ENCODE measurements at regions not wholly inside any gene's neighbourhood (a gene's known extent, or its start where the extent isn't known, plus 50 kb on each side); places are given as distances from the start of the nearest gene placed in this dataset.

GRCh38 chr1:14380408-14380807, 218.1 kb upstream of the KAZN start:
- H3K4me3 Mint-ChIP-seq: no peak overlapping the region
- Histone ChIP-seq H3K4me1 (ENCODE audit: control insufficient read depth, insufficient read depth, low read length) (no peaks in the 10 kb centered on the region), H3K9me3 (ENCODE audit: control insufficient read depth, insufficient read depth, low read length) (peaks cover 9% of the 10 kb centered on the region), H3K27me3 (ENCODE audit: control insufficient read depth, insufficient read depth, low read length) (no peaks in the 10 kb centered on the region), H3K36me3 (ENCODE audit: control insufficient read depth, insufficient read depth, low read length) (no peaks in the 10 kb centered on the region), H3K27ac (ENCODE audit: low read length) (no peak overlapping the region), H3K4me3 (ENCODE audit: low read length) (no peak overlapping the region)
- peaks cover 11% of the 10 kb centered on the region for H3K36me3 Mint-ChIP-seq
- DNase-seq (no peak), ATAC-seq (no peak)
- TF ChIP-seq CTCF (IDR thresholded peaks at IDR 0.05): no peak
- no peak overlapping the region for H3K27ac Mint-ChIP-seq
- H3K4me1 Mint-ChIP-seq: no peaks in the 10 kb centered on the region
- no peaks in the 10 kb centered on the region for H3K27me3 Mint-ChIP-seq (ENCODE audit: low read depth in 2 of 2)
- intact Hi-C loops (cut with micrococcal nuclease): no loop called here
- WGBS (ENCODE audit: insufficient coverage): no CpG with 5 or more reads among the region's 1 CpG
- H3K9me3 Mint-ChIP-seq: peaks cover 9 to 10% of the 10 kb centered on the region in 2 donors

GRCh38 chr1:14390816-14391215, 207.7 kb upstream of the KAZN start:
- intact Hi-C loops (cut with micrococcal nuclease): no loop called here
- Mint-ChIP-seq H3K27ac (no peak overlapping the region), H3K4me3 (no peak overlapping the region), H3K36me3 (no peaks in the 10 kb centered on the region), H3K9me3 (peaks cover 0 to 3% of the 10 kb centered on the region in 2 donors), H3K4me1 (no peaks in the 10 kb centered on the region), H3K27me3 (ENCODE audit: low read depth in 2 of 2) (peaks cover 12 to 27% of the 10 kb centered on the region in 2 donors)
- Histone ChIP-seq H3K27me3 (ENCODE audit: control insufficient read depth, insufficient read depth, low read length) (no peaks in the 10 kb centered on the region), H3K36me3 (ENCODE audit: control insufficient read depth, insufficient read depth, low read length) (no peaks in the 10 kb centered on the region), H3K4me3 (ENCODE audit: low read length) (no peak overlapping the region), H3K9me3 (ENCODE audit: control insufficient read depth, insufficient read depth, low read length) (no peaks in the 10 kb centered on the region), H3K27ac (ENCODE audit: low read length) (no peak overlapping the region), H3K4me1 (ENCODE audit: control insufficient read depth, insufficient read depth, low read length) (no peaks in the 10 kb centered on the region)
- no peak for ATAC-seq
- no peak for DNase-seq
- WGBS (ENCODE audit: insufficient coverage): 4% methylated on average over 1 of the region's 1 CpG
- no peak for TF ChIP-seq CTCF (IDR thresholded peaks at IDR 0.05)

- Mint-ChIP-seq H3K27me3 (ENCODE audit: low read depth in 2 of 2) (peaks cover 9 to 27% of the 10 kb centered on the region in 2 donors), H3K36me3 (no peaks in the 10 kb centered on the region), H3K9me3 (no peaks in the 10 kb centered on the region), H3K4me1 (no peaks in the 10 kb centered on the region), H3K27ac (no peak overlapping the region), H3K4me3 (no peak overlapping the region)
- Histone ChIP-seq H3K36me3 (ENCODE audit: control insufficient read depth, insufficient read depth, low read length) (no peaks in the 10 kb centered on the region), H3K27me3 (ENCODE audit: control insufficient read depth, insufficient read depth, low read length) (no peaks in the 10 kb centered on the region), H3K27ac (ENCODE audit: low read length) (no peak overlapping the region), H3K4me3 (ENCODE audit: low read length) (no peak overlapping the region), H3K9me3 (ENCODE audit: control insufficient read depth, insufficient read depth, low read length) (no peaks in the 10 kb centered on the region), H3K4me1 (ENCODE audit: control insufficient read depth, insufficient read depth, low read length) (no peaks in the 10 kb centered on the region)
- ATAC-seq (no peak), DNase-seq (no peak)
- TF ChIP-seq CTCF (IDR thresholded peaks at IDR 0.05): no peak
- WGBS (ENCODE audit: insufficient coverage): 76% methylated on average over 12 of the region's 12 CpGs
- intact Hi-C loops (cut with micrococcal nuclease): no loop called here
Measured at GRCh38 chr1:14392161-14392858, 206.2 kb upstream of the KAZN start.

GRCh38 chr1:14392859-14393365, 205.6 kb upstream of the KAZN start:
- Mint-ChIP-seq H3K36me3 (no peaks in the 10 kb centered on the region), H3K4me1 (no peaks in the 10 kb centered on the region), H3K9me3 (no peaks in the 10 kb centered on the region), H3K27ac (no peak overlapping the region), H3K4me3 (no peak overlapping the region), H3K27me3 (ENCODE audit: low read depth in 2 of 2) (peaks cover 9 to 27% of the 10 kb centered on the region in 2 donors)
- TF ChIP-seq CTCF (IDR thresholded peaks at IDR 0.05): no peak
- no peaks in the 10 kb centered on the region for H3K4me1 ChIP-seq (ENCODE audit: control insufficient read depth, insufficient read depth, low read length)
- no peak for ATAC-seq
- WGBS (ENCODE audit: insufficient coverage): 89% methylated on average over 5 of the region's 5 CpGs
- no peaks in the 10 kb centered on the region for H3K27me3 ChIP-seq (ENCODE audit: control insufficient read depth, insufficient read depth, low read length)
- H3K36me3 ChIP-seq (ENCODE audit: control insufficient read depth, insufficient read depth, low read length): no peaks in the 10 kb centered on the region
- intact Hi-C loops (cut with micrococcal nuclease): no loop called here
- H3K4me3 ChIP-seq (ENCODE audit: low read length): no peak overlapping the region
- no peak overlapping the region for H3K27ac ChIP-seq (ENCODE audit: low read length)
- no peaks in the 10 kb centered on the region for H3K9me3 ChIP-seq (ENCODE audit: control insufficient read depth, insufficient read depth, low read length)
- DNase-seq: no peak
